GM18951 (cell line): ENCODE measurements at regions not wholly inside any gene's neighbourhood (a gene's known extent, or its start where the extent isn't known, plus 50 kb on each side); places are given as distances from the start of the nearest gene placed in this dataset.

Experiments used
- POLR2A ChIP-seq: IDR thresholded peaks from 4 replicates; pipeline ENCODE4 v1.6.1; 2011; ENCODE audit warnings: mild to moderate bottlenecking; ENCODE audit not compliant: insufficient read length, insufficient read depth; ENCODE audit errors: extremely low read depth
- in situ Hi-C: fragments of 300-500 bp; cut with MboI; formaldehyde crosslinking; loops from one replicate; pipeline ENCODE4 v1.12.0; 2022; ENCODE audit warnings: low sequenced_read_pairs, mixed read lengths, inconsistent platforms; ENCODE audit not compliant: unreplicated experiment

DNA sequence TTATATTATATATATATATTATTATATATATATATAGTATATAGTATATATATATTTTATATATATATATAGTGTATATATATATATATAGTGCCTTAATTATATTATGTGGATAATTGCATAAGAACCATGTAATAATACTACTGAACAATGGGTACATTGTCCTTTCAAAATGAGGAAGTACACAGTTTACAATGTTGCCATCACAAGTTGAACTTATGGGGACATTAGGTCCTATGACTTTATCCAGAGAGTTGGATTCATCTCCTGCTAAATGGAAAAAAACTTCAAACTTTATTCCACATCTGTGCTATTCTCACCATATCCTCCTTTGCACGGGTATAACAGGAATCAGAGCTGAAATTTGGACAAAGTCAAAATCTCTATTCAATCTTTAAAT, 105.0 kb upstream of the AGR3 start:
- in situ Hi-C loops = loop anchor here (10.0 to 25.0 kb wide), 3 partner anchors 318 to 651 kb away; no protein-coding TSS in a partner anchor
- no peak for TF ChIP-seq POLR2A

DNA sequence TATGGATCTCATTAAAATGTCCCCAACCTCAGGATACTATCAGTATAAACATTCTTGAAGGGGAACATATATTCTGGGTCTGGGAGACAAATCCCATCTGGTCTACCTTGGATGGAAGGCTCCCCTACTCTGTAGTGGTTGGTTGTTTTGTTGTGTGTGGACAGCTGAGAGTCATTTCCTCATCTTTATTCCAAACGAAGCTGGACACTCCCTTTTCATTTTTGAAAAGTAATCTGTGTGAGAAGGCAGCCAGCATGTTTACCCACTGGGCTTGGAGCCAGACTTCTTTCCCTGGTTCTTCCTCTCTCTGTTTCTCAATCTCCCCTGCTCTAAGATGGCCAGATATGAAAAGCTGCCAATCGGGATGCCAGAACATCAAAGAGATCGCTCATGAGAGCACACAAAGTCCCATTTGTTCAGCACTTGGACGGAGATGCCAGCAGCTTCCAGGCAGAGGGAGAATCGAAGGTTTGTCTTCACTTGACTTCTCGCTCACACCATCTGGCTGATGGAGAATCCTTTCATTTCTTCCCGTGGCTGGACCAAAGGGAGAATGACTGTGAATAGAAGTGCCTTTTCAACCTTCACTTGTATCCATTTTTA, 108.1 kb upstream of the AGR3 start:
- in situ Hi-C loops = loop anchor here (10.0 to 25.0 kb wide), 3 partner anchors 315 to 647 kb away; no protein-coding TSS in a partner anchor
- no peak for TF ChIP-seq POLR2A

DNA sequence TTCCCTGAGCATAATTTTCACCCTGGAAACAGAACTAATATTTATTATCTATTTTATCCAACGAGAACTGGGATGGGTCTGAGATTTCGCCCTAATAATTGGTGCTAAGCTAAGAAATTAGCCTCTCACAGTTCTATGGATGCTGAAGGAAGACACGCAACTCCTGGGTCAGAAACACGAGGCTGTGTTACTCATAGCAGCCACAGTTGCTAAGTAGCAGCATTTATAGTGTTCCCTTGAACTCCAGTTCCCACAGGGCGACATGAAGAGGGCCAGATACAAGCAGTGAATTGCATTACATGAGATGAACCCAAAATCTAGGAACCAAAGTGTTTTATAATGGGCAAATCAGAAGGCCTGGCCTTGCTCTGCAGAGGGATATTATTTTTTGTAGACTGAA, 109.8 kb upstream of the AGR3 start:
- no peak for TF ChIP-seq POLR2A
- in situ Hi-C loops = loop anchor here (25.0 kb wide), 2 partner anchors 546 to 646 kb away; no protein-coding TSS in a partner anchor

DNA sequence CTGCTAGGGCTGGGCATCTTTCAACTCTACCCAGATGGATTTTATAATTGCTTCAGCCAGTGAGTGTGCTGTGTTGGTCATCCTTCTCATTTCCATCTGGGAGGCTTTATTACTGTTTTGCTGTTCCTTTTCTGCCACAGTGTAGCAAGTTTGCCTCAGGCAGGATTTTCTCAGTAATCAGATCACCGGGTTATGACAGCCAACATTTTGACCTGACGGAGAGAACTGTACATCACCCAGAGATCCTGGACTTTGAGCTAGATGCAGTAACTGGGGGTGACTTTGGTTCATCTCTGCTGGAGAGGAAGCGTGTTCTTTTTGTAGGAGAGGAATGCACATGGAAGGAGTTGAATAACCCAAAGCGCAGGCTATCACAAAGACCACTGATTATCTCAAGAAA, 111.8 kb upstream of the AGR3 start:
- in situ Hi-C loops = loop anchor here (25.0 kb wide), 2 partner anchors 544 to 644 kb away; no protein-coding TSS in a partner anchor
- TF ChIP-seq POLR2A = no peak

DNA sequence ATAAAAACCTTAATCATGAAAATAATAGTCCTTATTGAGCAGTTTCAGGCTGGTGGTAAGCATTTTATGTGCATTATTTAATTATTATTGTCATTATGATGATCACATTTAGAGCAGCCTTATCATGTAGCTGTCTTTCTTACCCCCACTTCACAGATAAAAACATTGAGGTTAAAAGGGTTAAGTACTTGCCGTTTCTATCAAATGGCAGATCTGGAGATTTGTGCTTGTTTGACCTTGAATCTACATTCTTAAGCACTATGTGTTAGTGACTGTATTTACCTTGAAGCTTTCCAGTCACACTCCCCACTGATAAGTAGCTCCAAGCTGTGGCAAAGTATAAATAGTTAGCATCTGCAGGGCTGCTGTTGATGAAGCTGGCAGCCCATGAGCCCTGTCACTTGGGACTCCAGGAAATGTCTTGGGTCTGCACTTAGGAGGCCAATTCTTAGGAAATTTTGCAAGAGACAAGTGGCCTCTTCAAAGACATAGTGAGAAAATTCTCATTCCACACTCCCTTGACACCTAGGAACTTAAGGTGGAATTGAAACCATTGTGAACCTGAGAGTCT, 116.8 kb upstream of the AGR3 start:
- TF ChIP-seq POLR2A = no peak
- in situ Hi-C loops = loop anchor here (25.0 kb wide), 2 partner anchors 539 to 639 kb away; no protein-coding TSS in a partner anchor

DNA sequence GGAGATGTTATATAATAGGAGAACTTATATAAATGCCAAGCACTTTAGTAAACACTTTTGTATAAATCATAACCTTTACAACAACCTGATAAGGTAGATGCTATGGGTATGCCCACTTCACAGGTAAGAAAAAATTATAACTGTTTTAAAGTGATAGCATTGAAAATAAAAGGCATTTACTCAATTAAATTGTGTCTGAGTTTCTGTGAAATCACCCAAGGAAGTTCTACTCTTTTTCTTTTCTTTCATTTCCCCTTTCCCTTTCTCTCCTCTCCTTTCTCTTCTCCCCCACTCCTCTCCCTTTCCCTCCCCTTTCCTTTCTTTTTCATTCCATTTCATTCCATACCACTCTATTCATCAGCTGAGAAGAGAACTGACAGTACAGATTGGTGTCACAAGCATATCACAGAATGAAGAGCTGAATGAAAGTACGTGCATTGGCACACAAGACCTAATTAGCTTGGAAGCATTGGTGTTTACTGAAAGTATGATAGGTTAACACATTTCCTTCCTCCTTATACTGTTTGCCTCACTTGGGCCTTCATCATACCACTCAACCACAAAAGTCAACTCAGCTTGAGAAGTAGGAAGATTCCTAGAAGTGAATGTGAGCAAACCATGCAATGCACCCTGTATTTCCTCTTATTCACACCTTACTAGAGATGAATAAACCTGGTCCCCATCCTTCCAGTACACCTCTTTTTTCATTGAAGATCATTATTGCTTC, 117.9 kb upstream of the AGR3 start:
- no peak for TF ChIP-seq POLR2A
- in situ Hi-C loops = loop anchor here (25.0 kb wide), 2 partner anchors 538 to 638 kb away; no protein-coding TSS in a partner anchor

DNA sequence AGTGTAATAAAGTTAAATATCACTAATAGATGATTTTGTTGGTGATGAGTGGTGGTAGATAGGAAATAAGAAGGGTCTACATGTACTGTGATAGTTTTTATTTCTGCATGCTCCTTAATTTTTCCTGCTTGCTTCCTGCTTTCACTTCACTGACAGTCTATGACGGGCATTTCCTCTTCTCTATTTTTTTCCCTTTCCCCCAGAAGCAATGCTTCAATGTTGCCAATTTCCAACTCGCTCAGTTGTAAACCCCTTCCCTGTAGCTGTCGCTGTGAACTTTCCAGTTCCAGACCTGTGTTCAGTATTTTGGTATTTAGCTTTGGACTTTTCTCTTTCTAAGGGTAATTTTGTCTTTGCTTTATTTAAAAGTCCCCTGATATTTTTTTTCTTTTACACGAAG, 123.5 kb upstream of the AGR3 start:
- no peak for TF ChIP-seq POLR2A
- in situ Hi-C loops = no loop called here

DNA sequence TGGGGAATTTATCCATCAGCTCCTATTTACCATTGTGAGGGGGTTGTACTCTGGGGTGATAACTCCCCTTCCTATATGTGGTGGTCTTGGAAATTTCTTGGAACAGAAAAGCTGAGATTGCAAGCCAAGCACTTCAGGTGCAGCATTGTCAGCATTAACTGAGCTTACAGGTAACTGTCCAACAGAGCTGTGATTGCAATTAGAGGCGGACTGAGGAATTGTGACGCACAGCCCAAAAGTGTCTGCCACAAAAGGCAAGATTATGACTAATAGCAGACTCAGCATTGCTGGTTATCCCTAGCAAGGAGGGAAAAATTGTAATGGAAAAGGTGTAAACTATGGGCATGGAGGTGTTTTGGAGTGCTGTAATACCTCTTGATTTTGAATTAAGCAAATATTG, 126.1 kb upstream of the AGR3 start:
- in situ Hi-C loops = no loop called here

DNA sequence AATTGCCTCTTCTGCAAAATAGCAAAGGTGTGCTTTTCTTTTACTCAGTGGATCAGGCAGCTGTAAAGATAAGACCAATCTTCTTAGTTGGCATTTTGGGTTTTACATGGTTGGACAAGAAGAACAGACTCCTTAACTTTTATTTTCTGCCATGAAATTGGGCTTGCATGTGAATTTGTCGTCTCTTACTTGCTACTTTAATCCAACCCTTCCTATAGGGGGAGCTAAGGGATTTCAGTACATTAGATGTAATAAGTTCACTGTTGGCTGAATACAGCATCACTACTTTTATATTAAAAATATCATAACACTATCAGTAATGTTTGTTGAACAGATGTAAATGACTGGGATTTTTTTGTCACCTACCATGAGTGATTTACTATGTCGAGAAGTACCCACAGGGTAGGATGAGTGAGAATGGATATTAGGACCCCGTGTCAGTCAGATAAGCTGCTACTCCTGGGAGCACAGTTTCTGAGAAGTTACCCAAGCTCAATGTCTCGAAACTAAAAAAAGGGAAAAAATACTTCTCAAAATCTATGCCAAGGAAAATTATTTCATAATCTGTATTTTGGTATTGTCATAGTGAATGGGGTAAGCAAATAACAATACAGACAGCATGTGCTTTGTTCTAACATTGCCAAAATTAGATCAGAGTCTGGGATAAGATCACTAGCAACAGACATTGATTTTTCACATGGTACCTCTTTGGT, 127.4 kb upstream of the AGR3 start:
- TF ChIP-seq POLR2A = no peak
- in situ Hi-C loops = no loop called here

More for the DNA sequence above, 126.1 kb upstream of the AGR3 start:
- TF ChIP-seq POLR2A = no peak

DNA sequence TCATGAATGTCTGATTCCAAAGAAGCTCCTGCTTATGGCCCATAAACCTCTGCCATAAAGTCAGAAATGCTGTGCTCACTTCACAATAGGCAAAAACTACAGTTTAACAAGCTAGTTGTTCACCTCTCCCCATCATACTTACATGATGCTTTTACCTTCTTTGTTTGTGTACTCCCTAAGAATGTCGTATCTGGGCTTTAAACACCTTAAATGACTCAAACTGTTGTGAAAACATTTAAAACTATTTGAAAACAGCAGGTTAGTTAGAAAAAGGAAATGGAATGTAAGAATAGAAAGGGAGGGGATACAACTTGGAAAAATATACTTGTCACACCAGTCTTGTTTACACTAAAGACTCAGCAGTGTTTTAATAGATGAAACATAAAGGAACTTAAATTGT, 128.2 kb upstream of the AGR3 start:
- no peak for TF ChIP-seq POLR2A
- in situ Hi-C loops = no loop called here

DNA sequence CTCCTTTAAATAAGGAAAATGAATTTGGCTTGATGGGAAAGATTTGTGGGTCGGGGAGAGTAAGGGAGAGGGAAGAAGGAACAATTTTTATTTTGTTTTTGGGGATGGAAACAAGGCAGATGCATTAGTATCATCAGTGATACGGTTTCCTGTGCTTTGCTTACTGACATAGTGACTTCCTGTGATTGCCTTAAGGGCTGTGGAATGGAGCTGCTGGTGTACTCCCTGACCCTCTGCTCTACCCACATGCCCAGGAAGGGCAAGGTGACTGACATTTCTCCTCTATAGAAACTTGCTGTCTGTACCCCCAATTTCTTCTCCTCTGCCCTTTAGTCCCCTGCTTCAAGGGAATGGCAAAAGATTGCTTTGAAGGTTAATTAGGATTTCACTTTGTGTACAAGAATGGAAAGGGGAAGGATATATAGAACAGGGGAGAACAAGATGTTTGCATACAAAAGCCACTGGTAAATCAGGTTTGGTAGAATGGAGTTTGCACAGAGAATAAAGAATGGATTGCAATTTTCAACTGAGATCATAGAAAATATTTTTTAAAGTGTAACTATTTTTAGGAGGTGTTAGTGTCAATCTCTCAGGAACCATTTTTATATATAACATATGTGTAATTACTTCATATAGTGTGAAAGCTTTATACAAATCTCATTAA, 129.0 kb upstream of the AGR3 start:
- in situ Hi-C loops = no loop called here
- no peak for TF ChIP-seq POLR2A

DNA sequence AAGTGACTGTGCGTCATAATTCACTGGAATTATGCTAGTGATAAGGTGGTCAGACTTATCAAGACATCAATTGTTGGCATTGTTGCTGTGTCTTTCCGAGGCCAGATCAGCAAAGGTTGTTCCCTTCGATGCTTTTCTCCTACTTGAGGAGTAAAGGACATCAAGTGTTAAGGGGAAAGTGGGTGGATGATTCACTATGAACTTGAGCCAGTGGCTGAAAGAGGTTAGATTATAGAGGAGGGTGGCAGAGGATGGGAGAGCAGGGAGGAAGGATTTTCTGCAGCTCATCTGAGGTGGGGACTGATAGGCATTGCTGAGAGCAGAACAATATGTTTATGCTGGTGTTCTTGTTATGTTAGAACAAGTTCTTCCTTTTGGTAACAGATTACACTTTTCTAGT, 131.4 kb upstream of the AGR3 start:
- TF ChIP-seq POLR2A = no peak
- in situ Hi-C loops = no loop called here

DNA sequence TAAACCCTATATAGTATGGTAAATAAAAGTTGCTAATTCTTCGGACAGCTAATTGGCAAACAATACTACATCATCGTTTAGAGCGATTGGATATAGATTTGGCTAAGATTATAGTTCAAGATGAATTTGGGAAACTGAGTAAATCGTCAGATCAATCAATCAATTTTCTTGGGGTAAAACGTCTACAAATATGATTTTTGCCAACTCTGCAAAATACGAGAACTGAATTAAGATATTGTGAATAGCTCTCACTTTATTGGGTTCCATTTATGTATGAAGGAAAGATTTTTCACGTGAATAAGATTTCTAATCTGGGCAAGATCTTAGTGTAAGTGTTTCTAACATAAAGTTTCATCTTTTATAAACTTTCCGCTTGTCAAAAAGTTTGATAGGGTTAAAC, 132.9 kb upstream of the AGR3 start:
- in situ Hi-C loops = no loop called here
- TF ChIP-seq POLR2A = no peak
